Naive thymus-derived CD4-positive, alpha-beta T cell (primary cell): ENCODE measurements at regions not wholly inside any gene's neighbourhood (a gene's known extent, or its start where the extent isn't known, plus 50 kb on each side); places are given as distances from the start of the nearest gene placed in this dataset.

Experiments
- ATAC-seq: fragments of 150-1000 bp; cut with Tn5 transposase; 2 replicates; pipeline ENCODE4 v1.10.0; 2021; ENCODE audit warnings: mild to moderate bottlenecking, moderate library complexity
- CTCF ChIA-PET: fragments of 350-600 bp; sonication (Branson Sonifier 250); formaldehyde crosslinking; loops from one replicate; lab custom pipeline; 2021; ENCODE audit warnings: antibody characterized with exemption; lab: Charles Lee
- POLR2A ChIA-PET: fragments of 350-600 bp; sonication (Branson Sonifier 250); formaldehyde crosslinking; loops from one replicate; lab custom pipeline; 2021; ENCODE audit warnings: antibody characterized with exemption, inconsistent platforms; lab: Charles Lee
- DNase-seq, 9 donors: peaks; one replicate each; pipeline versions ENCODE4 v3.0.0 to v3.0.0-alpha.2; 2020 to 2022; ENCODE audit warnings: mixed read lengths in 1 of 9
- H3K27ac ChIP-seq: one replicate; pipeline ENCODE4 v1.7.0; 2013; ENCODE audit warnings: mild to moderate bottlenecking, low read depth, low read length, moderate library complexity
- H3K27me3 ChIP-seq, 2 donors: one replicate each; pipeline ENCODE4 v1.7.0; 2013; ENCODE audit warnings: low read length in 2 of 2, mild to moderate bottlenecking in 2 of 2, moderate library complexity in 2 of 2; ENCODE audit not compliant: control insufficient read depth in 2 of 2, insufficient read depth in 2 of 2
- H3K36me3 ChIP-seq, 3 experiments: 1 replicate in 2 of 3; 2 replicates in 1 of 3; pipeline ENCODE4 v1.7.0; 2013; ENCODE audit warnings: low read length in 3 of 3, mild to moderate bottlenecking in 3 of 3, moderate library complexity in 1 of 3; ENCODE audit not compliant: insufficient read depth in 3 of 3, control insufficient read depth in 2 of 3
- H3K4me1 ChIP-seq, 2 donors: one replicate each; pipeline ENCODE4 v1.7.0; 2013; ENCODE audit warnings: low read length in 2 of 2, mild to moderate bottlenecking in 2 of 2, moderate library complexity in 1 of 2; ENCODE audit not compliant: control insufficient read depth in 2 of 2, insufficient read depth in 2 of 2
- H3K4me3 ChIP-seq: 2 replicates; pipeline ENCODE4 v1.7.0; 2013; ENCODE audit warnings: mild to moderate bottlenecking, low read length
- H3K9me3 ChIP-seq, 3 experiments: 1 replicate in 2 of 3; 2 replicates in 1 of 3; pipeline ENCODE4 v1.7.0; 2013; ENCODE audit warnings: low read length in 3 of 3; ENCODE audit not compliant: control insufficient read depth in 2 of 3
- H3K27ac Mint-ChIP-seq, 9 donors: one replicate each; pipeline ENCODE4 v1.8.0; 2020 to 2022; ENCODE audit warnings: mixed read lengths in 9 of 9, mild to moderate bottlenecking in 8 of 9, moderate library complexity in 5 of 9, inconsistent platforms in 2 of 9
- H3K27me3 Mint-ChIP-seq, 5 donors: one replicate each; pipeline ENCODE4 v1.8.0; 2021 to 2022; ENCODE audit warnings: mixed read lengths in 5 of 5, mild to moderate bottlenecking in 1 of 5
- H3K36me3 Mint-ChIP-seq, 5 donors: one replicate each; pipeline ENCODE4 v1.8.0; 2020 to 2022; ENCODE audit warnings: mixed read lengths in 5 of 5, mild to moderate bottlenecking in 3 of 5, inconsistent platforms in 1 of 5
- H3K4me1 Mint-ChIP-seq, 7 donors: one replicate each; pipeline ENCODE4 v1.8.0; 2020 to 2022; ENCODE audit warnings: mixed read lengths in 7 of 7, mild to moderate bottlenecking in 3 of 7, inconsistent platforms in 1 of 7
- H3K4me3 Mint-ChIP-seq, 10 donors: one replicate each; pipeline ENCODE4 v1.8.0; 2020 to 2022; ENCODE audit warnings: mild to moderate bottlenecking in 10 of 10, mixed read lengths in 10 of 10, moderate library complexity in 6 of 10, inconsistent platforms in 2 of 10
- H3K9me3 Mint-ChIP-seq, 11 donors: one replicate each; pipeline ENCODE4 v1.8.0; 2020 to 2022; ENCODE audit warnings: mixed read lengths in 11 of 11, mild to moderate bottlenecking in 4 of 11, inconsistent platforms in 1 of 11, moderate library complexity in 1 of 11
- intact Hi-C, 2 donors: fragments of 100-400 bp; cut with micrococcal nuclease; formaldehyde crosslinking; loops; one replicate each; pipeline ENCODE4 v1.15.1; 2023

DNA sequence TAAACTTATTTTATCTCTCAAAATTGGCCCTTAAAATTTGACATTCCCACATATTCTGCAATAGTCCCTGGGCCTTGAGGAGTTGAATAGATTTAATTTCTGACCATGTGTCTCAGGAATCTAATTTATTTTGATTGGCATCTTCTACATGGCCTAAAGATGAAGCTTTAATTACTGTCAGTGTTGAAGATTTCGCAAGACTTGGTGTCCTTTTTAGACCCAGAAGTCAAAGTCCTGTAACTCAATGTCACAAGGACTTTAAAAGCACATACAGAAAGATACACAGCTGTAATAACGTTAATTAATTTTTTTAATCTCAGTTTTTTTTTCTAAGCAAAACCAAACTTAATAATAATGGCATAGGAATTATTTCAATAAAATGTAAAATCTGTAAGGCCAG is 163.9 kb downstream of the SUCNR1 start:
- intact Hi-C loops = no loop called here

DNA sequence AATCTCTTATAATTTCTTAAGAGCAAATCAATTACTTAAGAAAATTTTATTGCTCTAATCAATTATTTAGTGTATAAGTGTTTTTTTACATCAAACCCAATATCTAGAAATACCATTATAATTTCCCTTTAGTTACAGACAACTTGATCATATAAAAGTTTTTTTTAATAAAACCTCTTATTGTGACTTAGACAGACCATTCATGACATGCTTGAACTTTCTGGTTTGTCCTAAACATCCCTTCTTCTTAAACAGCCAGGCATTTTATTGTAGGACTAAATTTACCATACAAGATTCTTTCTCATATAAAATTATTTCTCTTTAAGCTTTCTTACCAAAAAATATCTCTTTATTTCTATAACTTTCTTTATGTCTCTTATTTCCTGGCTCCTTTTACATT is 164.5 kb downstream of the SUCNR1 start:
- ChIA-PET POLR2A (interaction anchor here (0.5 kb wide), 1 partner anchor 21 kb away, joined by 4 read pairs; no protein-coding TSS in a partner anchor), CTCF (no interaction called here)
- Mint-ChIP-seq H3K27ac (no peak overlapping the region), H3K36me3 (peaks cover 0 to 7% (median 0%) of the 10 kb centered on the region in 5 donors), H3K9me3 (peaks cover 0 to 45% (median 14%) of the 10 kb centered on the region in 11 donors), H3K27me3 (peaks cover 0 to 8% (median 0%) of the 10 kb centered on the region in 5 donors), H3K4me3 (no peak overlapping the region), H3K4me1 (peaks cover 0 to 4% (median 0%) of the 10 kb centered on the region in 7 donors)
- Histone ChIP-seq H3K36me3 (no peaks in the 10 kb centered on the region), H3K9me3 (no peaks in the 10 kb centered on the region), H3K27me3 (no peaks in the 10 kb centered on the region), H3K4me1 (no peaks in the 10 kb centered on the region), H3K4me3 (no peak overlapping the region), H3K27ac (no peak overlapping the region)
- ATAC-seq (no peak), DNase-seq (no peak)
- intact Hi-C loops = no loop called here

More for the DNA sequence above, 163.9 kb downstream of the SUCNR1 start:
- peaks cover 0 to 7% (median 0%) of the 10 kb centered on the region in 5 donors for H3K36me3 Mint-ChIP-seq
- H3K4me3 Mint-ChIP-seq = no peak overlapping the region
- H3K27ac Mint-ChIP-seq = no peak overlapping the region
- H3K4me1 Mint-ChIP-seq = peaks cover 0 to 4% (median 0%) of the 10 kb centered on the region in 7 donors
- Histone ChIP-seq H3K27me3 (no peaks in the 10 kb centered on the region), H3K36me3 (no peaks in the 10 kb centered on the region), H3K4me1 (no peaks in the 10 kb centered on the region), H3K9me3 (no peaks in the 10 kb centered on the region), H3K27ac (no peak overlapping the region), H3K4me3 (no peak overlapping the region)
- ChIA-PET CTCF (no interaction called here), POLR2A (no interaction called here)
- ATAC-seq = no peak
- no peak for DNase-seq
- H3K9me3 Mint-ChIP-seq = peaks cover 0 to 45% (median 14%) of the 10 kb centered on the region in 11 donors
- peaks cover 0 to 10% (median 0%) of the 10 kb centered on the region in 5 donors for H3K27me3 Mint-ChIP-seq

DNA sequence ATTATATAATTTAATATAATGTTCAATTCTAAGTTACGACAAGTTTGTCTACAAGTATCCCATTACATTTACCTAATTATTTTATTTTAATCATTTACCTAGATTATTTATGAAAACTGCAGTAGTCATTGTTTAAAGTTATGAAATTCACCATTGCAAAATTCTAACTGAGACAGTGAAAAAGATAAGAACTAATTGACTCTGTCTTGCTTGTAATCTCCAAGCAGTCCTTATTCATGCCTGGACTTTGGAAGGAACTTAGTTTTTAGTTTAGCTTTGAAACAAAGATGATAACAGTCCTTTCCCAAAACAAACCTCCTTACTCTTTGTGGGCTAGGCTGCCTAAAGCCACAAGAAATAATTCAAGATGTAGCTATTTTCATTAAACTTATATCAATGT is 165.0 kb downstream of the SUCNR1 start:
- H3K27me3 ChIP-seq = no peaks in the 10 kb centered on the region
- no peak overlapping the region for H3K4me3 ChIP-seq
- no peaks in the 10 kb centered on the region for H3K4me1 ChIP-seq
- peaks cover 0 to 7% (median 0%) of the 10 kb centered on the region in 5 donors for H3K36me3 Mint-ChIP-seq
- H3K9me3 ChIP-seq = no peaks in the 10 kb centered on the region
- H3K36me3 ChIP-seq = no peaks in the 10 kb centered on the region
- no peak overlapping the region for H3K27ac ChIP-seq
- H3K27ac Mint-ChIP-seq = no peak overlapping the region
- ATAC-seq = no peak
- intact Hi-C loops = no loop called here
- ChIA-PET CTCF (no interaction called here), POLR2A (interaction anchor here (0.5 kb wide), 1 partner anchor 21 kb away, joined by 4 read pairs; no protein-coding TSS in a partner anchor)
- no peak for DNase-seq
- H3K4me3 Mint-ChIP-seq = no peak overlapping the region
- peaks cover 0 to 5% (median 0%) of the 10 kb centered on the region in 5 donors for H3K27me3 Mint-ChIP-seq
- H3K4me1 Mint-ChIP-seq = peaks cover 0 to 4% (median 0%) of the 10 kb centered on the region in 7 donors
- peaks cover 0 to 41% (median 11%) of the 10 kb centered on the region in 11 donors for H3K9me3 Mint-ChIP-seq

DNA sequence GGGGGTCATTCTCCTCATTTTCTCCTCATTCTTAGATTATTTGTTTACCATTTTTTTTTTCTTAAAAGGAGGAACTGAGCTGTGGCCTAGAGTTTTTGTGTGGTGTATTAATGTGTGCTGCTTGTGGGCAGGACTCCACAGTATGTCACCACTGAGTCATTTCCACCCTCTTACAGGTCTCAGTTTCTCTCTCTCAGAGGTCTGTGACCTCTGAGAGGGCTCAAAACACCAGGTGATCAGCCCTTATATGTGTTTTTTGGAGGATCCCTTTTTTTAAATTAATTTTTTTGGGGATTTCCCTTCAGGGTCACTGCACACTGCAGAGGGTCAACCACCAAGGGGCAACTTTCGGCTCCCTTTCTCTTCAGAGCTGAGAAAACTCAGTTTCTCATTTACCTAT is 166.4 kb downstream of the SUCNR1 start:
- ChIA-PET CTCF (no interaction called here), POLR2A (no interaction called here)
- H3K27ac Mint-ChIP-seq = no peak overlapping the region
- no peaks in the 10 kb centered on the region for H3K27me3 ChIP-seq
- H3K9me3 Mint-ChIP-seq = peaks cover 0 to 35% (median 10%) of the 10 kb centered on the region in 11 donors
- H3K4me1 Mint-ChIP-seq = peaks cover 0 to 4% (median 0%) of the 10 kb centered on the region in 7 donors
- no peaks in the 10 kb centered on the region for H3K9me3 ChIP-seq
- no peak overlapping the region for H3K4me3 ChIP-seq
- peaks cover 0 to 4% (median 0%) of the 10 kb centered on the region in 5 donors for H3K27me3 Mint-ChIP-seq
- H3K27ac ChIP-seq = no peak overlapping the region
- H3K4me1 ChIP-seq = no peaks in the 10 kb centered on the region
- H3K36me3 ChIP-seq = no peaks in the 10 kb centered on the region
- no peak overlapping the region for H3K4me3 Mint-ChIP-seq
- peaks cover 0 to 4% (median 0%) of the 10 kb centered on the region in 5 donors for H3K36me3 Mint-ChIP-seq
- DNase-seq (no peak), ATAC-seq (no peak)
- intact Hi-C loops = no loop called here

DNA sequence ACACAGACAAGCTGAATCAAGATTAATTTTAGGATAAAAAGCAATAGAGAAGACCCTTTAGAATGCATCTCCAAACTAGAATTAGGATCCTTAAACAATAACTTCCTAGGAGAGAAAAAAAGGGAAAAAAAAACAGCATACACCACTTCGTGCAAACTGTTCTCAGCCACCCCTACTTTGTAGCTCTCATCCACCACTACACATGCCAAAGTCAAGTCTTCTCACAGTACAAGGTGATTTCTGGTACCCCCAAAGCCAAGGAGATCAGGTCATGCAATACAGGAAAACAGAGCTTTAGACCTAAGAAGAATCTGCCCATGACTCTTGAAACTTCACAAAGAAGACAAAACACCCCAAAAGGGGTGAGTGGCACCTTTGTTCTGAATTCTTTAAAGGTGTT is 166.9 kb downstream of the SUCNR1 start:
- intact Hi-C loops = no loop called here
- Mint-ChIP-seq H3K9me3 (peaks cover 0 to 30% (median 6%) of the 10 kb centered on the region in 11 donors), H3K4me3 (no peak overlapping the region), H3K27ac (no peak overlapping the region), H3K36me3 (no peaks in the 10 kb centered on the region), H3K27me3 (no peaks in the 10 kb centered on the region), H3K4me1 (peaks cover 0 to 4% (median 0%) of the 10 kb centered on the region in 7 donors)
- ChIA-PET CTCF (no interaction called here), POLR2A (interaction anchor here (0.6 kb wide), 1 partner anchor 20 kb away, joined by 5 read pairs; no protein-coding TSS in a partner anchor)
- no peak overlapping the region for H3K27ac ChIP-seq
- no peaks in the 10 kb centered on the region for H3K9me3 ChIP-seq
- no peak for DNase-seq
- no peaks in the 10 kb centered on the region for H3K4me1 ChIP-seq
- H3K27me3 ChIP-seq = no peaks in the 10 kb centered on the region
- no peak for ATAC-seq
- no peak overlapping the region for H3K4me3 ChIP-seq
- no peaks in the 10 kb centered on the region for H3K36me3 ChIP-seq

DNA sequence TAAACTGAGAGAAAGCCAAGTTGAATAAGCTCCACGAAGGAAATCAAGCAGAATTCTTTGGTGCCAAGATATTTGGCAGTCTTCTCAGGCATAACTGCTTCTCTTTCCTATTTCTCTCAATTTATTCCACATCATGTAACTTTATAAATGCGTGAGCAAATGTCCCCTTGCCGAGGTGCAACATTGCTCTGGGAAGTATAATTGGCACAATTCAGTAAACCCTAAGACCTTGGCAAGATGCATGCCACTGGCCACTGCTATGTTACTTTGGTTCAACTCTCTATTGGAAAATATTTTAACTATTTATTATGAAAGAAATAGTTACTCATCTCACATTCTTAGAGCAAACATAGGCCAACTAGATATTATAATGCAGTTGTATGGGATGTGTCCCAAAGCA is 170.2 kb downstream of the SUCNR1 start:
- Histone ChIP-seq H3K4me1 (no peaks in the 10 kb centered on the region), H3K36me3 (no peaks in the 10 kb centered on the region), H3K27ac (no peak overlapping the region), H3K4me3 (no peak overlapping the region), H3K9me3 (no peaks in the 10 kb centered on the region), H3K27me3 (no peaks in the 10 kb centered on the region)
- H3K9me3 Mint-ChIP-seq = peaks cover 0 to 3% (median 0%) of the 10 kb centered on the region in 11 donors
- H3K36me3 Mint-ChIP-seq = no peaks in the 10 kb centered on the region
- ChIA-PET CTCF (no interaction called here), POLR2A (no interaction called here)
- DNase-seq (no peak), ATAC-seq (no peak)
- H3K27me3 Mint-ChIP-seq = peaks cover 0 to 14% (median 0%) of the 10 kb centered on the region in 5 donors
- intact Hi-C loops = no loop called here
- no peak overlapping the region for H3K4me3 Mint-ChIP-seq
- H3K27ac Mint-ChIP-seq = no peak overlapping the region
- H3K4me1 Mint-ChIP-seq = peaks cover 0 to 4% (median 0%) of the 10 kb centered on the region in 7 donors

DNA sequence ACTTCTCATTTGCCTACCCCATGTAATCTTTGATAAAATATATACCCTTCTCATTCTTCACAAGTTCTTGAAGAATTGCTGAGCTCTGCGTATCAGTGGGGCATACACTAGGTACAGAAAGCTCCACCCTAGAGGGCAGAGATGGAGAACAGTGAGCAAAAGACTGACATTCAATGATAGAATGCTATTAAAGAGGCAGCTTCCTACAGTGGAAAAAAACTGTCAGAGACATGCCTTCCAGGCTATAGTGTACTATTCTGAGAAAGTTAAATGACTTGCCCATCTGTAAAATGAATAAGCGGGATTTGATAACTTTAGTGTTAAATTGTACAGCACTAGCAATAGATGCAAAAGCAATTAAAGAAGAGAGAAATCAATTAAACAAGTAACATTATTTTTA is 172.8 kb downstream of the SUCNR1 start:
- Mint-ChIP-seq H3K36me3 (peaks cover 0 to 2% (median 0%) of the 10 kb centered on the region in 5 donors), H3K27me3 (peaks cover 0 to 17% (median 0%) of the 10 kb centered on the region in 5 donors), H3K9me3 (peaks cover 0 to 1% (median 0%) of the 10 kb centered on the region in 11 donors), H3K4me3 (no peak overlapping the region), H3K27ac (no peak overlapping the region), H3K4me1 (no peaks in the 10 kb centered on the region)
- Histone ChIP-seq H3K9me3 (no peaks in the 10 kb centered on the region), H3K27me3 (no peaks in the 10 kb centered on the region), H3K4me1 (no peaks in the 10 kb centered on the region), H3K36me3 (no peaks in the 10 kb centered on the region), H3K27ac (no peak overlapping the region), H3K4me3 (no peak overlapping the region)
- intact Hi-C loops = no loop called here
- ATAC-seq = no peak
- DNase-seq = no peak
- POLR2A ChIA-PET = no interaction called here
- CTCF ChIA-PET = no interaction called here
